ENCODE measurements at regions not wholly inside any gene's neighbourhood (a gene's known extent, or its start where the extent isn't known, plus 50 kb on each side); places are given as distances from the start of the nearest gene placed in this dataset.

GRCh38 chr7:68682910-68683309 is 915.4 kb upstream of the AUTS2 start:
- TF ChIP-seq CHD1 (IDR thresholded peaks at IDR 0.05; ENCODE audit: low read depth, low read length) (no peak), CTCF (conservative IDR thresholded peaks at IDR 0.05; ENCODE audit: low read depth, low read length) (no peak), MXI1 (IDR thresholded peaks at IDR 0.05; ENCODE audit: borderline replicate concordance, low read depth, low read length) (no peak), CEBPB (IDR thresholded peaks at IDR 0.05; ENCODE audit: low read depth, low read length) (no peak), ELK1 (IDR thresholded peaks at IDR 0.05; ENCODE audit: borderline replicate concordance, low read depth, low read length) (no peak), SMC3 (IDR thresholded peaks at IDR 0.05; ENCODE audit: low read depth, low read length) (no peak), POLR2A (IDR thresholded peaks at IDR 0.05; ENCODE audit: low read depth, low read length) (no peak), MAZ (IDR thresholded peaks at IDR 0.05; ENCODE audit: borderline replicate concordance, low read depth, low read length) (no peak), RAD21 (IDR thresholded peaks at IDR 0.05; ENCODE audit: low read length) (no peak)

Measured in IMR-90 (cell line).